Endothelial cell of umbilical vein (primary cell): ENCODE measurements at regions not wholly inside any gene's neighbourhood (a gene's known extent, or its start where the extent isn't known, plus 50 kb on each side); places are given as distances from the start of the nearest gene placed in this dataset.

Experiments used
- BruUV-seq: library from RNA; stranded (reverse); fragments of 400-500 nt; replicated peaks from 2 replicates; lab custom pipeline; 2021; lab: Mats Ljungman, UMichigan
- CTCF ChIA-PET: fragments of 300-600, 350-600 bp; sonication (Branson Sonifier 250); formaldehyde crosslinking; loops from one replicate; lab custom pipeline; 2021; ENCODE audit warnings: antibody characterized with exemption, inconsistent platforms; lab: Charles Lee
- POLR2A ChIA-PET: fragments of 300-600, 350-600 bp; sonication (Branson Sonifier 250); formaldehyde crosslinking; loops from one replicate; lab custom pipeline; 2021; ENCODE audit warnings: antibody characterized with exemption, inconsistent platforms; lab: Charles Lee
- DNase-seq: peaks from one replicate; pipeline ENCODE4 v3.0.0-alpha.2; 2011; ENCODE audit warnings: low read depth, low spot score
- FAIRE-seq: peaks from 2 replicates; lab custom pipeline; 2011; peaks lifted over from hg19 to GRCh38; lab: Jason Lieb, UNC
- H2AFZ ChIP-seq: 2 replicates; pipeline ENCODE4 v1.6.0; 2012; ENCODE audit warnings: low read depth, low read length, control low read depth, inconsistent platforms
- H3K27ac ChIP-seq: 2 replicates; pipeline ENCODE4 v1.5.1; 2011; ENCODE audit warnings: low read depth, mild to moderate bottlenecking, control low read depth, low read length, moderate library complexity; ENCODE audit not compliant: insufficient read depth
- H3K27me3 ChIP-seq, 2 experiments: 2 replicates each; pipeline versions ENCODE4 v1.6.0 to v1.6.1; 2011; ENCODE audit warnings: low read length in 2 of 2, mixed read lengths in 1 of 2; ENCODE audit not compliant: control insufficient read depth in 2 of 2, insufficient read depth in 2 of 2
- H3K36me3 ChIP-seq, 2 experiments: 2 replicates in 1 of 2; 3 replicates in 1 of 2; pipeline ENCODE4 v1.5.1; 2011; ENCODE audit warnings: low read length in 2 of 2, mild to moderate bottlenecking in 1 of 2, moderate library complexity in 1 of 2; ENCODE audit not compliant: control insufficient read depth in 2 of 2, insufficient read depth in 2 of 2; ENCODE audit errors: extremely low read depth in 1 of 2
- H3K4me1 ChIP-seq: 3 replicates; pipeline ENCODE4 v1.5.1; 2011; ENCODE audit warnings: mild to moderate bottlenecking, low read length; ENCODE audit not compliant: control insufficient read depth, insufficient read depth; ENCODE audit errors: extremely low read depth
- H3K4me2 ChIP-seq: 2 replicates; pipeline ENCODE4 v1.6.1; 2011; ENCODE audit warnings: low read length, control low read depth, mixed read lengths; ENCODE audit not compliant: insufficient read depth
- H3K4me3 ChIP-seq, 3 experiments: fragments of 200-600 bp in 1 of 3; sonication (generic), shearing (Covaris generic) in 1 of 3; replicated peaks in 1 of 3; 2 replicates each; pipeline ENCODE4 v1.5.1; 2011 to 2016; ENCODE audit warnings: control low read depth in 3 of 3, low read length in 3 of 3, mild to moderate bottlenecking in 2 of 3, inconsistent platforms in 1 of 3, low read depth in 1 of 3, moderate library complexity in 1 of 3; ENCODE audit not compliant: insufficient read depth in 1 of 3
- H3K79me2 ChIP-seq: 2 replicates; pipeline ENCODE4 v1.6.0; 2012; ENCODE audit warnings: low read length, inconsistent platforms; ENCODE audit not compliant: control insufficient read depth, insufficient read depth
- H3K9ac ChIP-seq: replicated peaks from 2 replicates; pipeline ENCODE3; 2011; ENCODE audit warnings: low read length, control low read depth; ENCODE audit not compliant: insufficient read depth; ENCODE audit errors: extremely low read depth
- H3K9me1 ChIP-seq: replicated peaks from 3 replicates; pipeline ENCODE4 v1.6.0; 2011; ENCODE audit warnings: mild to moderate bottlenecking, low read length; ENCODE audit not compliant: control insufficient read depth, insufficient read depth; ENCODE audit errors: extremely low read depth
- H3K9me3 ChIP-seq: replicated peaks from 2 replicates; pipeline ENCODE4 v1.5.1; 2012; ENCODE audit warnings: low read length, inconsistent platforms; ENCODE audit not compliant: control insufficient read depth, insufficient read depth
- H4K20me1 ChIP-seq: replicated peaks from 2 replicates; pipeline ENCODE3; 2011; ENCODE audit warnings: mild to moderate bottlenecking, low read length; ENCODE audit not compliant: control insufficient read depth, insufficient read depth; ENCODE audit errors: extremely low read depth
- CTCF ChIP-seq, 2 donors: IDR thresholded peaks; 1 replicate in 1 of 2; 2 replicates in 1 of 2; pipeline ENCODE4 v1.5.1; 2011; ENCODE audit warnings: low read length in 2 of 2, mild to moderate bottlenecking in 2 of 2, moderate library complexity in 2 of 2, control low read depth in 1 of 2, inconsistent platforms in 1 of 2, low read depth in 1 of 2; ENCODE audit not compliant: insufficient read depth in 1 of 2; ENCODE audit errors: extremely low read depth in 1 of 2
- EZH2 ChIP-seq: IDR thresholded peaks from 2 replicates; pipeline ENCODE4 v1.6.1; 2012; ENCODE audit warnings: borderline replicate concordance, low read depth, mild to moderate bottlenecking, moderate library complexity, low read length, inconsistent platforms; ENCODE audit not compliant: severe bottlenecking
- FOS ChIP-seq: IDR thresholded peaks from 2 replicates; pipeline ENCODE4 v1.6.1; 2011; ENCODE audit warnings: mild to moderate bottlenecking, low read length, moderate library complexity, borderline replicate concordance; ENCODE audit not compliant: insufficient read depth
- GATA2 ChIP-seq: IDR thresholded peaks from 2 replicates; pipeline ENCODE4 v1.7.0; 2011; ENCODE audit warnings: low read depth, mild to moderate bottlenecking, moderate library complexity, mixed read lengths, low read length; ENCODE audit not compliant: insufficient read length, insufficient read depth
- JUN ChIP-seq: IDR thresholded peaks from 2 replicates; pipeline ENCODE4 v1.6.1; 2011; ENCODE audit warnings: borderline replicate concordance, low read depth; ENCODE audit not compliant: insufficient read length, insufficient read depth
- MAX ChIP-seq: IDR thresholded peaks from 2 replicates; pipeline ENCODE4 v1.6.1; 2011; ENCODE audit not compliant: insufficient read depth, insufficient read length
- MYC ChIP-seq: IDR thresholded peaks from one replicate; pipeline ENCODE4 v1.6.1; 2011; ENCODE audit warnings: mild to moderate bottlenecking, low read depth, low read length
- POLR2A ChIP-seq: IDR thresholded peaks from 2 replicates; pipeline ENCODE4 v1.6.1; 2012; ENCODE audit warnings: low read depth, mild to moderate bottlenecking, control low read depth, low read length
- POLR2AphosphoS5 ChIP-seq: IDR thresholded peaks from 2 replicates; pipeline ENCODE4 v1.6.1; 2012; ENCODE audit warnings: low read depth, mild to moderate bottlenecking, control low read depth, low read length, moderate library complexity; ENCODE audit not compliant: insufficient read depth
- dilution Hi-C: fragments of 300-500 bp; cut with MboI; formaldehyde crosslinking; loops from one replicate; pipeline ENCODE4 v1.15.0; 2019; ENCODE audit warnings: low sequenced_read_pairs; ENCODE audit not compliant: extremely low pct_ligation_motif_present
- intact Hi-C: fragments of 100-400 bp; cut with micrococcal nuclease; formaldehyde crosslinking; loops from one replicate; pipeline ENCODE4 v1.10.0; 2022

- H2AFZ ChIP-seq: no peak overlapping the region
- CTCF ChIA-PET: no interaction called here
- DNase-seq: no peak
- no peak for FAIRE-seq
- no peaks in the 10 kb centered on the region for H3K4me1 ChIP-seq
- no peaks in the 10 kb centered on the region for H3K79me2 ChIP-seq
- TF ChIP-seq POLR2AphosphoS5 (no peak), GATA2 (no peak), POLR2A (no peak), MYC (no peak), EZH2 (no peak), FOS (no peak), MAX (no peak), CTCF (IDR thresholded peaks at IDR 0.05; ENCODE audit: extremely low read depth in 1 of 2, insufficient read depth in 1 of 2, low read depth in 1 of 2, low read length in 2 of 2) (no peak), JUN (no peak)
- H3K4me2 ChIP-seq: no peak overlapping the region
- no peaks in the 10 kb centered on the region for H4K20me1 ChIP-seq
- no peaks in the 10 kb centered on the region for H3K9me1 ChIP-seq
- intact Hi-C loops: no loop called here
- H3K9me3 ChIP-seq: peaks cover 4% of the 10 kb centered on the region
- BruUV-seq: no TSS peak
- no peak overlapping the region for H3K27ac ChIP-seq
- H3K4me3 ChIP-seq: no peak overlapping the region
- POLR2A ChIA-PET: no interaction called here
- no peaks in the 10 kb centered on the region for H3K27me3 ChIP-seq
- H3K9ac ChIP-seq: no peak overlapping the region
- dilution Hi-C loops: no loop called here
- H3K36me3 ChIP-seq: no peaks in the 10 kb centered on the region
Measured at GRCh38 chr16:35410438-35410837, 1951.0 kb downstream of the TP53TG3F start.
